Progenitor cell of endocrine pancreas (in vitro differentiated cells): ENCODE measurements at regions not wholly inside any gene's neighbourhood (a gene's known extent, or its start where the extent isn't known, plus 50 kb on each side); places are given as distances from the start of the nearest gene placed in this dataset.

Source experiments
- DNase-seq: peaks from one replicate; pipeline ENCODE4 v3.0.0; 2021; ENCODE audit warnings: low spot score; ENCODE audit not compliant: unreplicated experiment
- H3K27ac Mint-ChIP-seq: 2 replicates; pipeline ENCODE4 v1.8.0; 2021; ENCODE audit warnings: mild to moderate bottlenecking, moderate library complexity, mixed read lengths
- H3K27me3 Mint-ChIP-seq: 2 replicates; pipeline ENCODE4 v1.8.0; 2021; ENCODE audit warnings: mixed read lengths
- H3K36me3 Mint-ChIP-seq: 2 replicates; pipeline ENCODE4 v1.8.0; 2022; ENCODE audit warnings: mixed read lengths; ENCODE audit not compliant: insufficient read depth
- H3K4me1 Mint-ChIP-seq: 2 replicates; pipeline ENCODE4 v1.8.0; 2021; ENCODE audit warnings: low read depth, mixed read lengths
- H3K4me3 Mint-ChIP-seq: 2 replicates; pipeline ENCODE4 v1.8.0; 2021; ENCODE audit warnings: low read depth, mild to moderate bottlenecking, moderate library complexity, mixed read lengths
- H3K9me3 Mint-ChIP-seq: 2 replicates; pipeline ENCODE4 v1.8.0; 2021; ENCODE audit warnings: low read depth, mixed read lengths
- CTCF ChIP-seq: fragments of 200-600 bp; sonication (generic); IDR thresholded peaks from one replicate; pipeline ENCODE4 v1.5.0; 2021; ENCODE audit warnings: antibody characterized with exemption, mild to moderate bottlenecking; ENCODE audit not compliant: unreplicated experiment

GRCh38 chr11:15882876-15883454 is 473.4 kb downstream of the SOX6 start:
- Mint-ChIP-seq H3K9me3 (no peaks in the 10 kb centered on the region), H3K36me3 (no peaks in the 10 kb centered on the region), H3K4me1 (peaks cover 8% of the 10 kb centered on the region), H3K4me3 (no peak overlapping the region), H3K27ac (no peak overlapping the region), H3K27me3 (peaks cover 20% of the 10 kb centered on the region)
- TF ChIP-seq CTCF, result no peak
- DNase-seq, result no peak

- no peaks in the 10 kb centered on the region for H3K9me3 Mint-ChIP-seq
- no peak overlapping the region for H3K27ac Mint-ChIP-seq
- H3K4me1 Mint-ChIP-seq, result peaks cover 13% of the 10 kb centered on the region
- TF ChIP-seq CTCF, result no peak
- no peaks in the 10 kb centered on the region for H3K36me3 Mint-ChIP-seq
- peaks cover 21% of the 10 kb centered on the region for H3K27me3 Mint-ChIP-seq
- no peak overlapping the region for H3K4me3 Mint-ChIP-seq
- no peak for DNase-seq
These were observed 472.9 kb downstream of the SOX6 start for GRCh38 chr11:15883455-15883920.

GRCh38 chr11:15884141-15884540 is 472.2 kb downstream of the SOX6 start:
- TF ChIP-seq CTCF, result no peak
- Mint-ChIP-seq H3K36me3 (no peaks in the 10 kb centered on the region), H3K27me3 (peaks cover 21% of the 10 kb centered on the region), H3K9me3 (no peaks in the 10 kb centered on the region), H3K4me1 (peaks cover 19% of the 10 kb centered on the region), H3K4me3 (no peak overlapping the region), H3K27ac (no peak overlapping the region)
- DNase-seq, result no peak

- no peak overlapping the region for H3K27ac Mint-ChIP-seq
- no peaks in the 10 kb centered on the region for H3K9me3 Mint-ChIP-seq
- H3K36me3 Mint-ChIP-seq, result no peaks in the 10 kb centered on the region
- DNase-seq, result no peak
- peaks cover 20% of the 10 kb centered on the region for H3K4me1 Mint-ChIP-seq
- peaks cover 21% of the 10 kb centered on the region for H3K27me3 Mint-ChIP-seq
- no peak overlapping the region for H3K4me3 Mint-ChIP-seq
- no peak for TF ChIP-seq CTCF
These were observed 471.4 kb downstream of the SOX6 start for GRCh38 chr11:15884777-15885540.

DNA sequence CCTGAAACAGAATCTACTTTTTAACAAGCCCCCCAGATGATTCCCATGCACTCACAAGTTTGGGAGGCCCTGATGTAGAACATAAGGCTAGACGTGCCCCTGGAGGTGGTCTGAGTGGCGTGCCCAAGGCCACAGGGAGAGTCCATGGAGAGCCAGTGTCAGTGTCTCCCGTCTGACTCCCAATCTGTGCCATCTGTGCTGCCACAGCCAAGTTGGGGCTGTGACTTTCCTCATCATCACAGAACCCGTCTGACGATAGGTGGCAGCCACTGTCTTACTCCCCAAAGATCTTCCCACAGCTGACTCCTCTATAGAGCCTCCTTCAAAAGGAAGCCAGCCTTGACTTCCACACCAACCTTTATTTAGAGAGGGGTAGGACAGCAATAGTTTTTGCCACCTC is 470.5 kb downstream of the SOX6 start:
- no peak for TF ChIP-seq CTCF
- H3K36me3 Mint-ChIP-seq, result no peaks in the 10 kb centered on the region
- no peaks in the 10 kb centered on the region for H3K9me3 Mint-ChIP-seq
- H3K27ac Mint-ChIP-seq, result no peak overlapping the region
- H3K4me1 Mint-ChIP-seq, result peaks cover 26% of the 10 kb centered on the region
- H3K27me3 Mint-ChIP-seq, result peaks cover 20% of the 10 kb centered on the region
- H3K4me3 Mint-ChIP-seq, result no peak overlapping the region
- DNase-seq, result no peak
